ENCODE measurements at regions not wholly inside any gene's neighbourhood (a gene's known extent, or its start where the extent isn't known, plus 50 kb on each side); places are given as distances from the start of the nearest gene placed in this dataset.

GRCh38 chr13:57824121-57824520 is 192.6 kb downstream of the PCDH17 start:
- DNase-seq (ENCODE audit: low spot score): no peak
- TF ChIP-seq, protein P1, sequence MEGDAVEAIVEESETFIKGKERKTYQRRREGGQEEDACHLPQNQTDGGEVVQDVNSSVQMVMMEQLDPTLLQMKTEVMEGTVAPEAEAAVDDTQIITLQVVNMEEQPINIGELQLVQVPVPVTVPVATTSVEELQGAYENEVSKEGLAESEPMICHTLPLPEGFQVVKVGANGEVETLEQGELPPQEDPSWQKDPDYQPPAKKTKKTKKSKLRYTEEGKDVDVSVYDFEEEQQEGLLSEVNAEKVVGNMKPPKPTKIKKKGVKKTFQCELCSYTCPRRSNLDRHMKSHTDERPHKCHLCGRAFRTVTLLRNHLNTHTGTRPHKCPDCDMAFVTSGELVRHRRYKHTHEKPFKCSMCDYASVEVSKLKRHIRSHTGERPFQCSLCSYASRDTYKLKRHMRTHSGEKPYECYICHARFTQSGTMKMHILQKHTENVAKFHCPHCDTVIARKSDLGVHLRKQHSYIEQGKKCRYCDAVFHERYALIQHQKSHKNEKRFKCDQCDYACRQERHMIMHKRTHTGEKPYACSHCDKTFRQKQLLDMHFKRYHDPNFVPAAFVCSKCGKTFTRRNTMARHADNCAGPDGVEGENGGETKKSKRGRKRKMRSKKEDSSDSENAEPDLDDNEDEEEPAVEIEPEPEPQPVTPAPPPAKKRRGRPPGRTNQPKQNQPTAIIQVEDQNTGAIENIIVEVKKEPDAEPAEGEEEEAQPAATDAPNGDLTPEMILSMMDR (IDR thresholded peaks at IDR 0.05; ENCODE audit: extremely low read depth, missing control alignments): no peak

GRCh38 chr13:57825066-57825465 is 193.5 kb downstream of the PCDH17 start:
- TF ChIP-seq, protein P1 (IDR thresholded peaks at IDR 0.05; ENCODE audit: extremely low read depth, missing control alignments): no peak
- DNase-seq (ENCODE audit: low spot score): no peak

GRCh38 chr13:57829496-57829895 is 198.0 kb downstream of the PCDH17 start:
- TF ChIP-seq, protein P1 (IDR thresholded peaks at IDR 0.05; ENCODE audit: extremely low read depth, missing control alignments): no peak

GRCh38 chr13:57832187-57832586 is 200.6 kb downstream of the PCDH17 start:
- TF ChIP-seq, protein P1 (IDR thresholded peaks at IDR 0.05; ENCODE audit: extremely low read depth, missing control alignments): no peak
- DNase-seq (ENCODE audit: low spot score): no peak

More at GRCh38 chr13:57829496-57829895, 198.0 kb downstream of the PCDH17 start:
- no peak for DNase-seq (ENCODE audit: low spot score)

DNA sequence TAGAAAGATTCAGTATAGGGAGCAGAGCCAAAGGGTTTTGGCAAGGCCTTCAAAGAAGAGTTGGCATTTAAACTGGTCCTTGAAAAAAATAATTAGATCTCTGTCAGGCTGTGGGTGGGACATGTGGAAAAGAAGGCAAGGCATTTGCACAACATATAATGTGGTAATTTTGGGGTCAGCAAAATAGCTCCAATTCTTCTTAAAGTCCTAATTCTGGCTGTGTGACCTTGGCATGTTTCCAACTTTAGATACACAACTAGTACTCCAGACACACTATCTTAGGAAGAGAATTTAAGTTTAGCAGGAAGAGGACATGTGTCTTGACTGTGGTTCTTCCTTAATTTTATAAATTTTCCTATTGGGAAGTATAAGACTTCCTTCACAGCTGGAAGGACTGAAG is 206.3 kb downstream of the PCDH17 start:
- DNase-seq (ENCODE audit: low spot score): no peak
- TF ChIP-seq, protein P1 (IDR thresholded peaks at IDR 0.05; ENCODE audit: extremely low read depth, missing control alignments): no peak

GRCh38 chr13:57843521-57843920 is 212.0 kb downstream of the PCDH17 start:
- DNase-seq (ENCODE audit: low spot score): no peak
- TF ChIP-seq, protein P1 (IDR thresholded peaks at IDR 0.05; ENCODE audit: extremely low read depth, missing control alignments): no peak

DNA sequence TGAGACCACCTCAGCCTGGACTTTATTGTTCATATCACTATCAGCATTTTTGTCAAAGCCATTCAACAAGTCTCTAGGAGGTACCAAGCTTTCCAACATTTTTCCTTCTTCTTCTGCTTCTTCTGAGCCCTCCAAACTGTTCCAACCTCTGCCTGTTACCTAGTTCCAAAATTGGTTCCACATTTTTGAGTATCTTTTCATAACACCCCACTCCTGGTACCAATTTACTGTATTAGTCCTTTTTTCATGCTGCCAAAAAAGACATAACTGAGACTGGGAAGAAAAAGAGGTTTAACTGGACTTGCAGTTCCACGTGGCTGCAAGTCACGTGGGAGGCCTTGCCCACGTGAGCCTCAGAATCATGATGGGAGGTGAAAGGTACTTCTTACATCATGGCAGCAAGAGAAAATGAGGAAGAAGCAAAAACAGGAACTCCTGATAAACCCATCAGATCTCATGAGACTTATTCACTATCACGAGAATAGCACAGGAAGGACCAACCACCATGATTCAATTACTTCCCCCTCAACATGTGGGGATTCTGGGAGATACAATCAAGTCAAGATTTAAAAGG is 215.1 kb downstream of the PCDH17 start:
- TF ChIP-seq, protein P1 (IDR thresholded peaks at IDR 0.05; ENCODE audit: extremely low read depth, missing control alignments): no peak
- no peak for DNase-seq (ENCODE audit: low spot score)
